PC-9 (cell line): ENCODE measurements at regions not wholly inside any gene's neighbourhood (a gene's known extent, or its start where the extent isn't known, plus 50 kb on each side); places are given as distances from the start of the nearest gene placed in this dataset.

Source experiments
- BruUV-seq: library from RNA; stranded (reverse); fragments of 400-500 nt; replicated peaks from 2 replicates; lab custom pipeline; 2021; lab: Mats Ljungman, UMichigan
- CTCF ChIA-PET: fragments of 300-600 bp; sonication (Branson Sonifier 250); formaldehyde crosslinking; loops from one replicate; lab custom pipeline; 2022; ENCODE audit warnings: antibody characterized with exemption; lab: Charles Lee
- POLR2A ChIA-PET: fragments of 300-600 bp; sonication (Branson Sonifier 250); formaldehyde crosslinking; loops from one replicate; lab custom pipeline; 2022; ENCODE audit warnings: antibody characterized with exemption; ENCODE audit not compliant: unreplicated experiment; lab: Charles Lee
- DNase-seq, 2 experiments: peaks; one replicate each; pipeline versions ENCODE4 v3.0.0 to v3.0.0-alpha.2; 2015 to 2022; ENCODE audit warnings: mixed read lengths in 1 of 2
- H2AFZ ChIP-seq: fragments of 200-600 bp; sonication (generic); 2 replicates; pipeline ENCODE4 v1.8.1; 2017; ENCODE audit warnings: antibody characterized with exemption
- H3F3A ChIP-seq: fragments of 200-600 bp; sonication (generic); 2 replicates; pipeline ENCODE4 v1.8.1; 2017; ENCODE audit warnings: antibody characterized with exemption, mild to moderate bottlenecking, low read depth; ENCODE audit not compliant: insufficient read depth
- H3K27ac ChIP-seq: fragments of 200-600 bp; sonication (generic); 2 replicates; pipeline ENCODE4 v1.6.1; 2016; ENCODE audit warnings: mixed run types
- H3K27me3 ChIP-seq: fragments of 200-600 bp; sonication (generic); 2 replicates; pipeline ENCODE4 v1.6.1; 2016; ENCODE audit warnings: low read depth, mixed run types; ENCODE audit not compliant: insufficient read depth
- H3K36me3 ChIP-seq: fragments of 200-600 bp; sonication (generic); 2 replicates; pipeline ENCODE4 v1.6.1; 2016; ENCODE audit warnings: low read depth, mixed run types
- H3K4me1 ChIP-seq: fragments of 200-600 bp; sonication (generic); replicated peaks from 2 replicates; pipeline ENCODE4 v1.6.1; 2016; ENCODE audit warnings: mixed run types; ENCODE audit not compliant: insufficient read depth
- H3K4me2 ChIP-seq: fragments of 200-600 bp; sonication (generic); 2 replicates; pipeline ENCODE4 v1.6.1; 2017; ENCODE audit warnings: mixed run types
- H3K4me3 ChIP-seq: fragments of 200-600 bp; sonication (generic); 2 replicates; pipeline ENCODE4 v1.6.1; 2016; ENCODE audit warnings: mixed run types
- H3K79me2 ChIP-seq: fragments of 200-600 bp; sonication (generic); 2 replicates; pipeline ENCODE4 v1.6.1; 2017; ENCODE audit warnings: low read depth, mixed run types
- H3K9me2 ChIP-seq: fragments of 200-600 bp; sonication (generic); 2 replicates; pipeline ENCODE4 v1.8.1; 2017; ENCODE audit warnings: mild to moderate bottlenecking; ENCODE audit not compliant: insufficient read depth
- H3K9me3 ChIP-seq: fragments of 200-600 bp; sonication (generic); 2 replicates; pipeline ENCODE4 v1.8.1; 2016; ENCODE audit warnings: low read depth; ENCODE audit not compliant: insufficient read depth
- H4K20me1 ChIP-seq: fragments of 200-600 bp; sonication (generic); 2 replicates; pipeline ENCODE4 v1.8.1; 2017; ENCODE audit not compliant: insufficient read depth
- EZH2 ChIP-seq: fragments of 200-600 bp; sonication (generic); IDR thresholded peaks from 2 replicates; pipeline ENCODE4 v1.8.0; 2017; ENCODE audit warnings: antibody characterized with exemption, low read depth
- intact Hi-C: fragments of 100-400 bp; cut with micrococcal nuclease; formaldehyde crosslinking; loops from one replicate; pipeline ENCODE4 v1.10.0; 2022; ENCODE audit not compliant: unreplicated experiment
- TF ChIP-seq, protein P1 (sequence below): fragments of 200-600 bp; sonication (generic); conservative IDR thresholded peaks from 2 replicates; pipeline ENCODE4 v1.6.1; 2017; ENCODE audit warnings: mixed run types, antibody characterized with exemption, mild to moderate bottlenecking, moderate library complexity

DNA sequence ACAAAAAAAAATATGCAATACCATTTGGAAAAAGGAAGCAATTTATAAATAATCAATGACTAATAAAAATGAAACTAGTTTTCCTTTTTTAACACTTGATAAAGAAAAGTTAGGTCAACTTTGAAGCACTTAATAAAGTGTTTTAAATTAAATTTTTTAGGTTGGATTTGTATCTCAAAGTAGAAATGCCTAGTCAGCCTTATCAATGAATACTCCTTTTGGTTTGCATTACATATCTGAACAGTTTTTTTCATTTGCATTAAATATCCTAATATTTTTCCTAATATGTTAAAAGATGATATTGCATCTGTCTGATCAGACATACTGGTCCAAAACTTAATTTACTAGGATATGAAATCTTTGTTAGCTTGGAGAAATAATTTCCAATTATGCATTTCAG lies 155.8 kb upstream of the ZFP42 start:
- H3K9me3 ChIP-seq = no peaks in the 10 kb centered on the region
- no peak for DNase-seq
- H3F3A ChIP-seq = no peaks in the 10 kb centered on the region
- TF ChIP-seq, protein P1, sequence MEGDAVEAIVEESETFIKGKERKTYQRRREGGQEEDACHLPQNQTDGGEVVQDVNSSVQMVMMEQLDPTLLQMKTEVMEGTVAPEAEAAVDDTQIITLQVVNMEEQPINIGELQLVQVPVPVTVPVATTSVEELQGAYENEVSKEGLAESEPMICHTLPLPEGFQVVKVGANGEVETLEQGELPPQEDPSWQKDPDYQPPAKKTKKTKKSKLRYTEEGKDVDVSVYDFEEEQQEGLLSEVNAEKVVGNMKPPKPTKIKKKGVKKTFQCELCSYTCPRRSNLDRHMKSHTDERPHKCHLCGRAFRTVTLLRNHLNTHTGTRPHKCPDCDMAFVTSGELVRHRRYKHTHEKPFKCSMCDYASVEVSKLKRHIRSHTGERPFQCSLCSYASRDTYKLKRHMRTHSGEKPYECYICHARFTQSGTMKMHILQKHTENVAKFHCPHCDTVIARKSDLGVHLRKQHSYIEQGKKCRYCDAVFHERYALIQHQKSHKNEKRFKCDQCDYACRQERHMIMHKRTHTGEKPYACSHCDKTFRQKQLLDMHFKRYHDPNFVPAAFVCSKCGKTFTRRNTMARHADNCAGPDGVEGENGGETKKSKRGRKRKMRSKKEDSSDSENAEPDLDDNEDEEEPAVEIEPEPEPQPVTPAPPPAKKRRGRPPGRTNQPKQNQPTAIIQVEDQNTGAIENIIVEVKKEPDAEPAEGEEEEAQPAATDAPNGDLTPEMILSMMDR = no peak
- no peak for TF ChIP-seq EZH2
- H3K27ac ChIP-seq = no peak overlapping the region
- H3K4me2 ChIP-seq = no peak overlapping the region
- POLR2A ChIA-PET = no interaction called here
- no peak overlapping the region for H3K4me3 ChIP-seq
- H3K9me2 ChIP-seq = no peaks in the 10 kb centered on the region
- intact Hi-C loops = no loop called here
- no peaks in the 10 kb centered on the region for H3K36me3 ChIP-seq
- BruUV-seq = no TSS peak
- H3K27me3 ChIP-seq = no peaks in the 10 kb centered on the region
- CTCF ChIA-PET = no interaction called here
- H3K79me2 ChIP-seq = no peaks in the 10 kb centered on the region
- no peaks in the 10 kb centered on the region for H3K4me1 ChIP-seq
- no peaks in the 10 kb centered on the region for H4K20me1 ChIP-seq
- H2AFZ ChIP-seq = no peak overlapping the region

DNA sequence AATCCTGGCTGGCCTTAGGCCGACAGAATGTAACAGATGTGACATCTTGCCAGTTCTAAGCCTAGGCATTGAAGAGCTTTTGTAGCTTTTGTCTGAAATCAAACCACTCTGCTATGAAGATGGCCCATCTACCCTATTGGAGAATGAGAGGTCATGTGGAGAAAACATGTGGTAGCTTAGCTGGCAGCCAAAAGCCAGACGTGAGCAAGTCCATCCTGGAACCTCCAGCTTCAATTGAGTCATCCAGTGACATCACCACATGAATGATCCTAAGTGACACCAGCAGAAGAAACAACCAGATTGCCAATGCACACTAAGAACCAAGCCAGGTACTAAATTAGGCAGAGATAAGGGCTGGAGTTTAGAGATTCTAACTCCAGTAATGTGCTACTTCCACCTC lies 154.8 kb upstream of the ZFP42 start:
- Histone ChIP-seq H3K4me1 (no peaks in the 10 kb centered on the region), H3F3A (no peaks in the 10 kb centered on the region), H3K79me2 (no peaks in the 10 kb centered on the region), H3K27me3 (no peaks in the 10 kb centered on the region), H3K36me3 (no peaks in the 10 kb centered on the region), H3K4me2 (no peak overlapping the region), H3K9me2 (no peaks in the 10 kb centered on the region), H4K20me1 (no peaks in the 10 kb centered on the region), H3K9me3 (no peaks in the 10 kb centered on the region), H3K27ac (no peak overlapping the region), H3K4me3 (no peak overlapping the region), H2AFZ (no peak overlapping the region)
- CTCF ChIA-PET = no interaction called here
- TF ChIP-seq, protein P1 = no peak
- TF ChIP-seq EZH2 = no peak
- no TSS peak for BruUV-seq
- intact Hi-C loops = no loop called here
- no peak for DNase-seq
- POLR2A ChIA-PET = no interaction called here

DNA sequence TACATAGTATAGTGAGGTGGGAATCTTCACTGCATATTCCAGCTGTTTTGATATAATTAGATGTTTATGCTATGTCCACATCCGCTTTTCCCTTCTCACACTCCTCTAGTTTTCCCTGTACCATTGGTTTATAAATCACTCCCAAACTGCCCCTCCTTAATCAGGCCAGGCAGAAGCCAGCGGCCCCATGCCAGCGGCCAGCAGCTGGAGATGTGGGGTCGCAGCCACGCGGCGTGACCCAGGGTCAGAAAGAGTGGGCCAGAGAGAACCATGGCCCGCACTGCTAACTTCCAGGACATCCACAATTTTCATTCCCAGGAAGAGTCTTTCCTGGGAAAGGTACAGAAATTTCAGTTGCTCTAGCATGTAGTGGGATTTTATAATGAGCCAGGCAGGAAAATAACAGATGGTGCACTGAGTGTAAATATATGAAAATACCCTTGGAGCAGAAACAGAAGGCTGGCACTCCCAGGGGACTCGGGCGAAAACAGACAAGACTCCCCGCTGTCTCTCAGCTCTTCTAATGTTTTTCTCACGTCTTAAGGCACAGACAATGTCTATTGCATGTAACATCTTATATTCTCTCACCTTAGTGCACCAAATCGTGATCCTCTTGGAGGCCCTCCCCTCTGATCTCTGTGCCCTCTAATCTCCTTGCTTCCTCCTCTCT lies 145.9 kb upstream of the ZFP42 start:
- Histone ChIP-seq H3K27ac (no peak overlapping the region), H3K4me2 (no peak overlapping the region), H3K79me2 (no peaks in the 10 kb centered on the region), H3F3A (no peaks in the 10 kb centered on the region), H3K36me3 (no peaks in the 10 kb centered on the region), H3K9me3 (no peaks in the 10 kb centered on the region), H3K4me3 (no peak overlapping the region), H3K27me3 (no peaks in the 10 kb centered on the region), H3K4me1 (no peaks in the 10 kb centered on the region), H4K20me1 (no peaks in the 10 kb centered on the region), H2AFZ (no peak overlapping the region), H3K9me2 (no peaks in the 10 kb centered on the region)
- ChIA-PET POLR2A (no interaction called here), CTCF (no interaction called here)
- TF ChIP-seq, protein P1 = no peak
- no peak for TF ChIP-seq EZH2
- DNase-seq = no peak
- intact Hi-C loops = no loop called here
- BruUV-seq = no TSS peak
